GM03348 (cell line): ENCODE measurements at regions not wholly inside any gene's neighbourhood (a gene's known extent, or its start where the extent isn't known, plus 50 kb on each side); places are given as distances from the start of the nearest gene placed in this dataset.
A peak's percentile ranks its signal among the peaks of the same experiment; 100 is the strongest.
"Not testable (repeated sequence)": the region's sequence is repeated elsewhere in the genome, so short reads cannot be mapped to it uniquely, and the experiment has no call there.

Source experiments
- DNase-seq: peaks from one replicate; pipeline ENCODE4 v3.0.0; 2012; ENCODE audit warnings: low spot score

GRCh38 chr12:127469331-127469730 is 797.6 kb upstream of the TMEM132C start:
- no peak for DNase-seq

GRCh38 chr12:127473766-127474165 is 793.2 kb upstream of the TMEM132C start:
- DNase-seq, result no peak

GRCh38 chr12:127479256-127479655 is 787.7 kb upstream of the TMEM132C start:
- DNase-seq, result no peak

- no peak for DNase-seq
These were observed 786.1 kb upstream of the TMEM132C start for GRCh38 chr12:127480775-127481314.

- DNase-seq, result no peak
These were observed 784.0 kb upstream of the TMEM132C start for GRCh38 chr12:127482950-127483349.

GRCh38 chr12:127485528-127485927 is 781.4 kb upstream of the TMEM132C start:
- peak; percentile 13 for DNase-seq

GRCh38 chr12:127487031-127487430 is 779.9 kb upstream of the TMEM132C start:
- DNase-seq, result no peak

GRCh38 chr12:127489061-127489460 is 777.9 kb upstream of the TMEM132C start:
- no peak for DNase-seq

- DNase-seq, result no peak
These were observed 771.7 kb upstream of the TMEM132C start for GRCh38 chr12:127494961-127495915.

GRCh38 chr12:127496255-127496654 is 770.7 kb upstream of the TMEM132C start:
- DNase-seq, result no peak

- DNase-seq, result no peak
These were observed 766.4 kb upstream of the TMEM132C start for GRCh38 chr12:127500512-127501035.

- DNase-seq, result no peak
These were observed 765.1 kb upstream of the TMEM132C start for GRCh38 chr12:127501916-127502315.

GRCh38 chr12:127503246-127503645 is 763.7 kb upstream of the TMEM132C start:
- no peak for DNase-seq

- not testable (repeated sequence) for DNase-seq
These were observed 763.0 kb upstream of the TMEM132C start for GRCh38 chr12:127503996-127504395.

- DNase-seq, result no peak
These were observed 762.1 kb upstream of the TMEM132C start for GRCh38 chr12:127504874-127505273.

GRCh38 chr12:127507341-127507740 is 759.6 kb upstream of the TMEM132C start:
- DNase-seq, result no peak

- peak; percentile 15 for DNase-seq
These were observed 757.7 kb upstream of the TMEM132C start for GRCh38 chr12:127509066-127509778.

- DNase-seq, result no peak
These were observed 751.0 kb upstream of the TMEM132C start for GRCh38 chr12:127515941-127516340.

- DNase-seq, result peak; percentile 18
These were observed 750.5 kb upstream of the TMEM132C start for GRCh38 chr12:127516467-127516866.

- DNase-seq, result no peak
These were observed 747.2 kb upstream of the TMEM132C start for GRCh38 chr12:127519779-127520178.

- DNase-seq, result no peak
These were observed 740.0 kb upstream of the TMEM132C start for GRCh38 chr12:127526925-127527324.

- DNase-seq, result no peak
These were observed 738.4 kb upstream of the TMEM132C start for GRCh38 chr12:127528551-127528950.

- no peak for DNase-seq
These were observed 735.4 kb upstream of the TMEM132C start for GRCh38 chr12:127531542-127531941.
